T-helper 2 cell (primary cell): ENCODE measurements at regions not wholly inside any gene's neighbourhood (a gene's known extent, or its start where the extent isn't known, plus 50 kb on each side); places are given as distances from the start of the nearest gene placed in this dataset.

Experiments
- DNase-seq, 5 experiments: peaks; one replicate each; pipeline versions ENCODE4 v3.0.0 to v3.0.0-alpha.2; 2012 to 2022

GRCh38 chr7:131274986-131275385, 52.7 kb upstream of the MKLN1 start:
- no peak for DNase-seq

GRCh38 chr7:131276190-131276589, 51.5 kb upstream of the MKLN1 start:
- no peak for DNase-seq

- no peak for DNase-seq
These were observed 50.9 kb upstream of the MKLN1 start for GRCh38 chr7:131276748-131277147.
